ENCODE measurements at regions not wholly inside any gene's neighbourhood (a gene's known extent, or its start where the extent isn't known, plus 50 kb on each side); places are given as distances from the start of the nearest gene placed in this dataset.
"Not testable (repeated sequence)": the region's sequence is repeated elsewhere in the genome, so short reads cannot be mapped to it uniquely, and the experiment has no call there.

GRCh38 chr15:22519213-22519612, 60.5 kb downstream of the GOLGA6L22 start:
- H2BK120ac ChIP-seq (replicated peaks; ENCODE audit: low read depth, low read length); CTCF ChIA-PET (ENCODE audit: partially characterized antibody); H3K9me3 ChIP-seq (ENCODE audit: insufficient read depth in 2 of 2, low read depth in 1 of 2, low read length in 1 of 2); H2BK12ac ChIP-seq (ENCODE audit: low read depth, low read length); H3K79me2 ChIP-seq (ENCODE audit: control insufficient read depth in 1 of 2, insufficient read depth in 2 of 2, low read length in 2 of 2); H3K36me3 ChIP-seq (ENCODE audit: control insufficient read depth in 2 of 4, insufficient read depth in 4 of 4, low read length in 3 of 4); H3K4me2 ChIP-seq (ENCODE audit: insufficient read depth in 1 of 2, low read depth in 2 of 2, low read length in 2 of 2); H3K27me3 ChIP-seq (replicated peaks in 1 of 4; ENCODE audit: control insufficient read depth in 3 of 4, extremely low read depth in 1 of 4, insufficient read depth in 3 of 4, low read length in 3 of 4); H3K4me3 ChIP-seq (ENCODE audit: extremely low read depth in 1 of 4, insufficient read depth in 2 of 4, low read depth in 3 of 4, low read length in 4 of 4); H4K91ac ChIP-seq (replicated peaks; ENCODE audit: insufficient read length, low read length); H4K20me1 ChIP-seq (replicated peaks in 1 of 2; ENCODE audit: control insufficient read depth in 1 of 2, insufficient read depth in 2 of 2, low read length in 2 of 2); H3K56ac ChIP-seq (replicated peaks; ENCODE audit: insufficient read length, low read depth, low read length); H3K4ac ChIP-seq (replicated peaks; ENCODE audit: insufficient read length, low read depth, low read length); H2AK5ac ChIP-seq (ENCODE audit: low read depth, low read length); H3K4me1 ChIP-seq (replicated peaks in 1 of 4; ENCODE audit: control insufficient read depth in 3 of 4, insufficient read depth in 4 of 4, low read length in 3 of 4); DNase-seq (ENCODE audit: low read depth in 1 of 2, low spot score in 2 of 2); H3K9ac ChIP-seq (replicated peaks in 1 of 4; ENCODE audit: extremely low read depth in 1 of 4, low read depth in 3 of 4, low read length in 3 of 4); H3K79me1 ChIP-seq (ENCODE audit: low read depth, low read length); H2BK20ac ChIP-seq (ENCODE audit: low read length); H3K23ac ChIP-seq (ENCODE audit: insufficient read length); H2BK5ac ChIP-seq (ENCODE audit: low read depth, low read length); H3K27ac ChIP-seq (ENCODE audit: low read depth, low read length); H4K8ac ChIP-seq (ENCODE audit: extremely low read depth, insufficient read depth, low read length); H2AFZ ChIP-seq (ENCODE audit: low read length); H4K5ac ChIP-seq (ENCODE audit: insufficient read length, low read depth, low read length); H3K14ac ChIP-seq (ENCODE audit: insufficient read length); H3K18ac ChIP-seq (ENCODE audit: extremely low read depth, low read length); H3K23me2 ChIP-seq (ENCODE audit: low read depth, low read length); H2BK15ac ChIP-seq (ENCODE audit: low read length); FAIRE-seq; POLR2A ChIA-PET (ENCODE audit: partially characterized antibody): not testable (repeated sequence)
- no CpG with 5 or more reads among the region's 4 CpGs for WGBS, 2 experiments (ENCODE audit: extremely low coverage in 1 of 2, insufficient coverage in 1 of 2, insufficient read length in 1 of 2, insufficient replicate concordance in 2 of 2, low coverage in 1 of 2, low lambda C conversion rate in 2 of 2, missing lambda C conversion rate in 1 of 2)

DNA sequence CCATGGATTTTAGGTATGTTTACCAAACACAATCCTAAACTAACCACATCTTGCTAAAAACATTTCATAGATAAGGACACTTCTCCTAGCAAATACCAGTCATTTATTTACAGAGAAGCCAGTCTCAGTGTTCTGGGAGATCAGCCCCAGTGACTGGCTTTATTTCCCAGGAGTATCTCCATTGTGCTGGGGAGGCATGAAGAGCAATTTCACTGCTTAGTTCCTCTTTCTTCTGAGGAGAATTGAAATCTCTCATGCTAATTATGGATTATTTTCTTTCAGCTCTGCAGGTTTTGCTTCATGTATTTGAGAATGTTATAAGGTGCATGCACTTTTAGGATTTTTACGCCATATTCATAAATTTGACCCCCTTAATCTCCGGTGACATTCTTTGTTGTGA, 67.8 kb downstream of the GOLGA6L22 start:
- H3K9ac ChIP-seq (replicated peaks in 1 of 4; ENCODE audit: extremely low read depth in 1 of 4, low read depth in 3 of 4, low read length in 3 of 4); H3K79me1 ChIP-seq (ENCODE audit: low read depth, low read length); DNase-seq (ENCODE audit: low read depth in 1 of 2, low spot score in 2 of 2); H3K23me2 ChIP-seq (ENCODE audit: low read depth, low read length); H2BK120ac ChIP-seq (replicated peaks; ENCODE audit: low read depth, low read length); H2AK5ac ChIP-seq (ENCODE audit: low read depth, low read length); H4K91ac ChIP-seq (replicated peaks; ENCODE audit: insufficient read length, low read length); CTCF ChIA-PET (ENCODE audit: partially characterized antibody); H3K4me3 ChIP-seq (ENCODE audit: extremely low read depth in 1 of 4, insufficient read depth in 2 of 4, low read depth in 3 of 4, low read length in 4 of 4); H2BK20ac ChIP-seq (ENCODE audit: low read length); H3K27me3 ChIP-seq (replicated peaks in 1 of 4; ENCODE audit: control insufficient read depth in 3 of 4, extremely low read depth in 1 of 4, insufficient read depth in 3 of 4, low read length in 3 of 4); H3K4me2 ChIP-seq (ENCODE audit: insufficient read depth in 1 of 2, low read depth in 2 of 2, low read length in 2 of 2); H3K4me1 ChIP-seq (replicated peaks in 1 of 4; ENCODE audit: control insufficient read depth in 3 of 4, insufficient read depth in 4 of 4, low read length in 3 of 4); H2BK12ac ChIP-seq (ENCODE audit: low read depth, low read length); H3K14ac ChIP-seq (ENCODE audit: insufficient read length); H2BK15ac ChIP-seq (ENCODE audit: low read length); H3K36me3 ChIP-seq (ENCODE audit: control insufficient read depth in 2 of 4, insufficient read depth in 4 of 4, low read length in 3 of 4); H4K20me1 ChIP-seq (replicated peaks in 1 of 2; ENCODE audit: control insufficient read depth in 1 of 2, insufficient read depth in 2 of 2, low read length in 2 of 2); FAIRE-seq; H3K56ac ChIP-seq (replicated peaks; ENCODE audit: insufficient read length, low read depth, low read length); POLR2A ChIA-PET (ENCODE audit: partially characterized antibody); H3K79me2 ChIP-seq (ENCODE audit: control insufficient read depth in 1 of 2, insufficient read depth in 2 of 2, low read length in 2 of 2); H2AFZ ChIP-seq (ENCODE audit: low read length); H3K18ac ChIP-seq (ENCODE audit: extremely low read depth, low read length); H3K23ac ChIP-seq (ENCODE audit: insufficient read length); H3K27ac ChIP-seq (ENCODE audit: low read depth, low read length); H3K4ac ChIP-seq (replicated peaks; ENCODE audit: insufficient read length, low read depth, low read length); H2BK5ac ChIP-seq (ENCODE audit: low read depth, low read length); H4K5ac ChIP-seq (ENCODE audit: insufficient read length, low read depth, low read length); H3K9me3 ChIP-seq (ENCODE audit: insufficient read depth in 2 of 2, low read depth in 1 of 2, low read length in 1 of 2); H4K8ac ChIP-seq (ENCODE audit: extremely low read depth, insufficient read depth, low read length): not testable (repeated sequence)
- no CpG with 5 or more reads among the region's 2 CpGs for WGBS, 2 experiments (ENCODE audit: extremely low coverage in 1 of 2, insufficient coverage in 1 of 2, insufficient read length in 1 of 2, insufficient replicate concordance in 2 of 2, low coverage in 1 of 2, low lambda C conversion rate in 2 of 2, missing lambda C conversion rate in 1 of 2)

Data from H1 (cell line).